ENCODE measurements at regions not wholly inside any gene's neighbourhood (a gene's known extent, or its start where the extent isn't known, plus 50 kb on each side); places are given as distances from the start of the nearest gene placed in this dataset.

- DNase-seq: no peak
Observed at GRCh38 chr12:60391791-60392190, 796.0 kb downstream of the SLC16A7 start.

GRCh38 chr12:60393093-60393492 is 797.3 kb downstream of the SLC16A7 start:
- no peak for DNase-seq

- DNase-seq: no peak
Observed at GRCh38 chr12:60394665-60395064, 798.8 kb downstream of the SLC16A7 start.

GRCh38 chr12:60398547-60398946 is 802.7 kb downstream of the SLC16A7 start:
- no peak for DNase-seq

- no peak for DNase-seq
Observed at GRCh38 chr12:60399064-60399463, 803.2 kb downstream of the SLC16A7 start.

DNA sequence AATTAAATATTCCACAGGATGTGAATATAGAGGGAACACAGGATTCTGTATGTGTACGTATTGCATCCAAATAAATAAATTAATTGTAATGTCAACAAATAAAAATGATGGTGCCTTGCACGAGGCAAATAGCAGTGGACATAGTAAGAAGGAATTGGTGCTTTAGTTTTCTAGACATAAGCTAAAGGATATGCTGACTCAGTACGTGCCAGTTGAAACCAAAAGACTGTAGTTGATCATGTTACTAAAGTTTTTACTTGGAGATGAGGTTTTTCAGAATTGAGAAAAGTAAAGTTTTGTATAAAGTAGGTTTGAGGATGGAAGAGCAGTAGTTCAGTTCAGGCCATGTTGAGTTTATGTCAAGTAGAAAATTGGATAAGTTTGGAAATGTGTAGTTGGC is 807.2 kb downstream of the SLC16A7 start:
- no peak for DNase-seq

DNA sequence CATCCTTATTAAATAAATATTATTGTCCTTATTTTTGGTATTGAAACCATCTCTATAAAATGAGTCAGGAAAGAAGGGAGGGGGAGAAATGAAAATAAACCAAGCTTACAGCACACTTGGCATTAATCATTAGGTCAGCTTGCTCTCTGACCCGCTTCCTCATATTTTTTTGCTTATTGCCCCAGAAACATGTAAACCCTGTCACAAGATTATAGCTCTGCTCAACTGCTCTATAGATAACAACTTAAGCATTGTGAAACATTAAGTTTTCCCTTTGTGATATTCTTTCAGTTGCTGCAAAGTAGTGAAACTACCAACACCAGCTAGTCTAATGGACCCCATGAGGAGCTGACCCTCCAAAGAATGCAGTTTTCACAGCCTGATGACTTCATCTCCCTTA is 819.5 kb downstream of the SLC16A7 start:
- no peak for DNase-seq

DNA sequence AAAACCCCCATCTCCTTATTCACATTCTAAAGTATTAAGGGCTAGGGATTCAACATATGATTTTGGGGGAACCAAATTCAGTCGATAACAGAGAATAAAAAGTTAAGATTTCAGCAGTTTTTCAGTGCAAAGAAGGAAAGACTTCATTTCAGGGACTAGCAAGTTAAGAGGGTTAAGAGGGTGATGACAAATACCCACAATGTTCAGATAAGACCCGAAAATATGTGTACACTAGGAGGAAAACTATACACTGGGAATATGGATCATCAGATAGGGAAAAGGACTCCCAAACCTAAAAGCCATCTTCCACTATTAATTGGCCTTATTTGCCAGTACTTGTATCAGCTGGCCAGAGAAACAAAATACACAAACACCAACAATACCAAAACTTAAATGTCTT is 824.2 kb downstream of the SLC16A7 start:
- DNase-seq: no peak

DNA sequence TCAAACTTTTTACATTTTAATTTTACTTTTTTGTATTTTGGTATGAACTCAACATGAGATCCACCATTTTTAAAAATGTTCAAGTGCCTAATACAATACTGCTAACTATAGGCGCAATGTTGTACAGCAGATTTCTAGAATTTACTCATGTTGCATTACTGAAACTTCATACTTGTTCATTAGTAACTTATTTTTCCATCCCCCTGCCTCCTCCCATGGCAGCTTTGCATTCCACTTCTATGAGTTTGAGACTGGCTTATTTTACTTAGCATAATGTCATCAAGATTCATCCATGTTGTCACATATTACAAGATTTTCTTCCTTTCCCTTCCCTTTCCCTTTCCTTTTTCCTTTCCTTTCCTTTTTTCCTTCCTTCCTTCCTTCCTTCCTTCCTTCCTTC is 825.9 kb downstream of the SLC16A7 start:
- DNase-seq: no peak

DNA sequence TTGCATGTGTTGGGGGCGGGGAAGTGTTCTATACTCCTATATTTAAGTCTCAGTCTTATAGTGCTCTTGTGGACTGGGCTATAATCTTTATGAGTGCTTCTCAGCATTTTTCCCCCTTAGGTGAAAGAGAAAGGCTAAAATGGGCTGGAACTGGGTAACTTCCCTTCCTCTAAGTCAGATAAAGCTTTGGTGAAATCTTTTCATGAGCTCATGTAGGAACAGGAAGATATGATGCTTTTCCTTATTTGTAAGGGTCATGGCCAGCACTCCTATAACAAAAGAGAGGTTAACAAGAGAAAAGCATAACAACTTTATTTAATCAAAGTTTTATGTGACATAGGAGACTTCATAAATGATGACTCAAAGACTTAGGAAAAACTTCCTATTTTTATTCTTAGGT is 841.5 kb downstream of the SLC16A7 start:
- DNase-seq: no peak

- no peak for DNase-seq
Observed at GRCh38 chr12:60441577-60441976, 845.7 kb downstream of the SLC16A7 start.

DNA sequence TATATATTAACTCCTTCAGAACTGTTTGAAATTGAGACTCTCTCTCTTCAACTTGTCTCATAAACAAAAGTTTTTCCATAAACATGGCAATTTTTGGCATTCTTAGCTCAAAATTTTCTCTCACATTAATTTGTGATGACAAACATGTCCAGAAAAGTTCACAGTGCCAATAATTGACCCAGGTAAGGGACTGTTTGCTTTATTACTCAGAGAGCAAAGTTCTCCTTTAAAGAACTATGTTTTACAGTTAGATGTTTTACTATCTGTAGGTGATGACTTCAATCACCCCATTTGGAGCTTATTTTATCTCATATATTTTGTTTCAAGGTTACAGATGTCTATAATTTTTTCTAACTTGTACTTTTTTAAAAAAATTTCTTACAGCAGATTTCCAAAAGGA is 855.6 kb downstream of the SLC16A7 start:
- DNase-seq: no peak

GRCh38 chr12:60465060-60465459 is 869.2 kb downstream of the SLC16A7 start:
- no peak for DNase-seq

- DNase-seq: no peak
Observed at GRCh38 chr12:60468546-60468945, 872.7 kb downstream of the SLC16A7 start.

DNA sequence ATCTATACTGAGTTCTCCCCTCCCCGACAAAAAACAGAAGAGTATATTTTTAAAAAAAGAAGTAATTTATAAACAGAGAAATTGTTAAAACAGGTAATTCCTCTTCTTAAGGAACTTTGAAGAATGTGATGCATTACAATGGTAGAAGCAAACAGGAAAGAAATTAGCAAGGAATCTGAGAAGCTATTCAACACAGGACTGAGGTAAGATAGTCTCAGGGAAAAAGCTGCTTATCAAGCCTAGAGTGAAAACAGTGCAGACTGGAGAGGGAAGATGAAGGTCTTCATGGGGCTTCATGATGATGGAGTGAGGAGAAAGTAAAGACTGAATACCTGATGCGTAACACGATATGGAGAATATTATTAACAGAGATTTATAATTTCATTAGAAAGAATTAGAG is 880.0 kb downstream of the SLC16A7 start:
- no peak for DNase-seq

GRCh38 chr12:60487284-60487683 is 891.5 kb downstream of the SLC16A7 start:
- no peak for DNase-seq

DNA sequence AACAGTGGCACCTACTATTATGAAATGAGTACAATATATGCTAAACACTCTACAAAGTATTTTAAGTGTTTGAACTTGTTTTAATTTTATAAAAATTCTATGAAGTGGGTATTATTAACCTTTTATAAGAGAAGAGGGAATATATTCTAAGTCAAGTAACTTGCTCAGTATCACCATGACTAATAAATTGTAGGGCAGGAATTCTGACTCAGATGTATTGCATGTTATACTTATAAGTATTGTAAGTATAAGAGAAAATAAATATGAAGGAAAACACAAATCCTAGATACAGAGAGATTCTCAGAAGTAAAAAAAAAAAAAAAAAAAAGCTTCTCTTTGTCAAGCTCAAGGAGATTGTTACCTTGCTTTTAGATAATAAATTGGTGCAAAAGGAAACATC is 893.2 kb downstream of the SLC16A7 start:
- no peak for DNase-seq

GRCh38 chr12:60494244-60494643 is 898.4 kb downstream of the SLC16A7 start:
- no peak for DNase-seq

GRCh38 chr12:60498656-60499055 is 902.8 kb downstream of the SLC16A7 start:
- no peak for DNase-seq

DNA sequence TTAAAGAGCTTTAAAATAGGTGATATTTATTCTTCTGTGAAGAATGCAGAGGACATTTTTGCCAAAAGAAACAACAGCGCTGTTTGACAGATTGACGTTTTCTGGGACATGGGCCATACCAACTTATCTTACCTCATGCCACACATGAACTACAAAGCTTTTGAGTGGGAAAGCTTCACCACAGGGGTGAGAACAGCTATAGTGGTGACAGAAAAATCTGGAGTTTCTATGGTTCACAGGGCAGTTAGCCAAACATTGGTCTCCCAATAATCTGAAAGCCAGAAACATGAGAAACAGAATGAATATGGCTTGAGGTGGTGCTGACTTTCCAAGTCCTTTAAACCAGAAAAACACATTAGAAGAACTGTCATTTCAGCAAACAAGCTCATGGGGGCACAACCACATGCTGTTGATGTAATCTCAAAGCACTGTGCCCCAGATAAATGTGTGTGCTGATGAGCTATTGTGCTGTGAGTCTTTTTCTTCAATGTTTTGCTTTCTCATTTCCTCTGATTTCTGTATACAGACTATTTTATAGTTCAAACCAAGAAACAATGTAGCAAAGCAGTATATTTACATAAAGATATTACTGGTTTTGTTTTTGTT is 905.4 kb downstream of the SLC16A7 start:
- DNase-seq: peak; percentile 5

GRCh38 chr12:60522684-60523400 is 927.0 kb downstream of the SLC16A7 start:
- DNase-seq: no peak

GRCh38 chr12:60529261-60529660 is 933.4 kb downstream of the SLC16A7 start:
- DNase-seq: no peak

DNA sequence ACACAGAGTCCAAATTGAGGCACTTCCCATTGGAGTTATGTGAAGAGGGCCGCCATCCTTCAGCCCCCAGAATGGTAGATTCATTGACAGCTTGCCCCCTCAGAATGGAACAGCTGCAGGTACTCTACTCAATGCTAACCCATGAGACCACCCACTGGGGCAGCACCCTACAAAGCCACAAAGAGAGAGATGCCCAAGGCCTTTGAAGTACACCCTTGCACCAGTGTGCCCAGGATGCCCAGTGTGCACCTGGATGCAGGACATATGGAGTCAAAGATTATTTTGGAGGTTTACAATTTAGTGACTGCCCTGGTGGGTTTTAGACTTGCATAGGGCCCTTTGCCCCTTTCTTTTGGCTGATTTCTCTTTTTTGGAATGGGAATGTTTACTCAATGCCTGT is 933.9 kb downstream of the SLC16A7 start:
- DNase-seq: no peak

DNA sequence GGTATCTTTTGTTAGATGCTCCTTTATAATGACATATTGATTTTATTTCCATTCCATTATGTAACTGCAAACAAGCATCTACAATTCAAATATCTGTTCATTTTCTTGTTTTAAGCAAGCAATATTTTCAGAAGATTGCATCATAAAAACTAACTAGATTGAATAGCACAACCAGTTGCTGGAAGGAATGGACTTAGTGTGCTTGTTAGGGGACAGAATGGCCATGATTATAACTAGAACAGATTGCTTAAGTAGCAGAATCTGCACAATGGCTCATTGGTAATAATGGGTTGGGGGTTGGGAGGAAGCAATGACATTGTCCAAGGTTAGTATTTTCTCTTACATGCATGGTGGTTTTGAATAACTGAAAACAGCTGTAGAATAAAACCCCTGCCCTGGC is 939.5 kb downstream of the SLC16A7 start:
- no peak for DNase-seq

- DNase-seq: no peak
Observed at GRCh38 chr12:60539592-60539991, 943.8 kb downstream of the SLC16A7 start.
